VCaP (cell line): ENCODE measurements at regions not wholly inside any gene's neighbourhood (a gene's known extent, or its start where the extent isn't known, plus 50 kb on each side); places are given as distances from the start of the nearest gene placed in this dataset.

Source experiments
- H3K27ac ChIP-seq: fragments of 450-650 bp; 2 replicates; pipeline ENCODE4 v1.5.1; 2017
- TF ChIP-seq, protein P1 (sequence below): fragments of 450-650 bp; conservative IDR thresholded peaks from 2 replicates; pipeline ENCODE4 v1.5.1; 2017; ENCODE audit warnings: mild to moderate bottlenecking, moderate library complexity

DNA sequence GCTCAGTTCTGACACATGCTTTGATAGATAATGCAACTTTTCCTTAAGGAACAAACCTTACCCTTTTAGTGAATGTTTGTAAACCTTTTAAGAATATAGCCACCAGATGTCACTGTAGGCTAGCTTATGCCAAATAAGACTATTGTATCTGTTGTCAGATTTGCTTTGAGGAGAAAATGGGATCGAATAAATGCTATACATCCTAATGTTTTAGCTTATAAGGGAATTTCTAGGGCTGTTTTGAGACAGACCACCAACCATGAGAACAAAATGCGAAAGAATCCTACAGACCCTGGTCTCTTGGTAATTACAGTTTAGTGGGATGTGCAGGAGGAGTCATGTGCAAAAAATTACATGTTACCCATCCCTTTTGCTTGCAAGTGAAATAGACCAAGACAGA, 127.6 kb upstream of the NMUR2 start:
- TF ChIP-seq, protein P1, sequence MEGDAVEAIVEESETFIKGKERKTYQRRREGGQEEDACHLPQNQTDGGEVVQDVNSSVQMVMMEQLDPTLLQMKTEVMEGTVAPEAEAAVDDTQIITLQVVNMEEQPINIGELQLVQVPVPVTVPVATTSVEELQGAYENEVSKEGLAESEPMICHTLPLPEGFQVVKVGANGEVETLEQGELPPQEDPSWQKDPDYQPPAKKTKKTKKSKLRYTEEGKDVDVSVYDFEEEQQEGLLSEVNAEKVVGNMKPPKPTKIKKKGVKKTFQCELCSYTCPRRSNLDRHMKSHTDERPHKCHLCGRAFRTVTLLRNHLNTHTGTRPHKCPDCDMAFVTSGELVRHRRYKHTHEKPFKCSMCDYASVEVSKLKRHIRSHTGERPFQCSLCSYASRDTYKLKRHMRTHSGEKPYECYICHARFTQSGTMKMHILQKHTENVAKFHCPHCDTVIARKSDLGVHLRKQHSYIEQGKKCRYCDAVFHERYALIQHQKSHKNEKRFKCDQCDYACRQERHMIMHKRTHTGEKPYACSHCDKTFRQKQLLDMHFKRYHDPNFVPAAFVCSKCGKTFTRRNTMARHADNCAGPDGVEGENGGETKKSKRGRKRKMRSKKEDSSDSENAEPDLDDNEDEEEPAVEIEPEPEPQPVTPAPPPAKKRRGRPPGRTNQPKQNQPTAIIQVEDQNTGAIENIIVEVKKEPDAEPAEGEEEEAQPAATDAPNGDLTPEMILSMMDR, result peak; percentile 64
- no peak overlapping the region for H3K27ac ChIP-seq

DNA sequence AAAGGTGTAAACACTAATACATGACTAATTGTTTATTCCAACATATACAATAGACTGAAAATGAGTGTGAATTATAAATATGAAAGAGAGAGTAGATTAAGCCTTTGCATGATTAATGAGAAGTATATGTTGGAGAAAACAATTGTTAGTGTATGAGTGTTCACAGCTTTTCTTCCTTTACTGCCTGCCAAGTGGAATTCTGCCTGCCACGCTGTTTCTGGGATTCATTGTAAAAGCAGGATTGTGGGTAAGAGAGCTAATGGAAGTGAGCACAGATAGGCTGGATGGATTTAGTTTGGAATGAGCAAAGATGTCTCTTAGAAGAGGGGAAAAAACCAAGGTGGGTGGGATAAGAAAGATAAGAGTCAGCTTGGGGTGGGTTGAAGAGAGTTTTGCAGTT, 129.6 kb upstream of the NMUR2 start:
- TF ChIP-seq, protein P1, result no peak
- no peak overlapping the region for H3K27ac ChIP-seq

DNA sequence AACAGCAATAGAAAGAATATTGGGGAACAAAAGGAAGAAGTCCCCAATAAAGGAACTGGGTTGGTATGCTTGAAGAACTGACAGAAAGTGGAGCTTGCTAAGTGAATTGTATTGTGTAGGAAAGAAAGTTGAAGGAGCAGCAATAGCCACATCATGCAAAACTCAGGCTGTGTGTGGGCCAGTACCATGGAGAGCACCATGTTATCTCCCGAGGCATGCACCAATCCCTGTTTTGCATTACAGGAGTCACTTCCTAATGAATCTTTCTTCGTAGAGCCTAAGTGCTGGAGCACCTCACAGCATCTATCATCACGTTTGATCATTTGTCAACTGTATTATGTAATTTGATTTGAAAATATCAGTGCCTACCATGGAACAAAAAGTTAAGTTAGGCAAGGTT, 137.7 kb upstream of the NMUR2 start:
- TF ChIP-seq, protein P1, result no peak

DNA sequence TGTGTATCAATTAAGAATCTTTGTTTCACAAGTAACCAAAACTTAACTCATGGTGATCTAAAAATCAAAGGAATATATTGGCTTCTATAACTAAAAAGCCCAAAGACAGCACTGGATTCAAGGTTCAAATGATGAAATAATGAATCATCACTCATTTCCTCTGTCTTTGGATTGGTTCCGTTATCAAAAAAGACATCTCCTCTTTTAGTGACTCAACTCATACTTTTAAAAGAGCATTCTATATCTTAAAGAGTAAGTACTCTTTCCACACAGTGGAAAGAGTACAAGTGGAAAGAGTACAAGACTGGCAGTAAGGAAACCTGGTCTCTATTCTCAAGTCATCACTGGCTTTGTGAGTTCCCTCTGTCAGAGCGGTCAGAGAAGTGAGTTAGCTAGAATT, 141.4 kb upstream of the NMUR2 start:
- TF ChIP-seq, protein P1, result no peak
- no peak overlapping the region for H3K27ac ChIP-seq

More for the DNA sequence above, 137.7 kb upstream of the NMUR2 start:
- H3K27ac ChIP-seq, result no peak overlapping the region

DNA sequence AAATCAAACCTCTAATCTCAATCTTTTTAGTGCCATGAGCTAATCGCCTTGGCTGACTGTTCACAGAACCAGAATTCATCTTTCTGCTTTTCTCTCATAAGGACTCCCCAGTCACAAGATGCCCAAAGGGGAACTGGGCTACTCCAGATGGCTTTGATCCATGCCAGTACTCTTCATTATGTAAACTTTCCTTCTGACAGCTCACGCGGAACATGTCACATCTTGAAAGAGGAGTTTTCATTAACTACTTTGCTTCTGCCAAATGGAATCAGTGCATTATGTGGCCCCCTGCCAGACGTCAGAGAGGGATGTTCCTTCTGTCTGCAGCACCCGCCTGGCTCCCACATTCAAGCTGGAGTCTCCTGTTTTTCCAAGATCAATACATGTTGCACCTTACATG, 142.1 kb upstream of the NMUR2 start:
- no peak overlapping the region for H3K27ac ChIP-seq
- TF ChIP-seq, protein P1, result no peak

DNA sequence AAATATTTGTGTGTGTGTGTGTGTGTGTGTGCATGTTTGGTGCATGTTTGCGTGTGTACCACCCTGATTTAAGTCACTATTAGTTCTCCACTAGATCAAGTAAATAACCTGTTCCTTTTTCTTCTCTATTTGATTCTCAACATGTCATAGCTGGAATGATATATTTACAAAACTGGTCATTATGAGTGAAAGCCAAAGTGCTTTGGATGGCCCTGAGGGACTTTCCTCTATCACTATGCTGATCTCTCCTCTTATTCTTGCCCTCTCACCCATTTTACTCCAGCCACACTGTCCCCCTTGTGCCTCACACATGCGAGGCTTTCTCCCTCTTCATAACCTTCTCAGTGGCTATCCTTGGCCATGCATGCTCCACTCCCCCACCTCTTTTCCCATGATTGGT, 144.6 kb upstream of the NMUR2 start:
- no peak overlapping the region for H3K27ac ChIP-seq
- TF ChIP-seq, protein P1, result no peak

DNA sequence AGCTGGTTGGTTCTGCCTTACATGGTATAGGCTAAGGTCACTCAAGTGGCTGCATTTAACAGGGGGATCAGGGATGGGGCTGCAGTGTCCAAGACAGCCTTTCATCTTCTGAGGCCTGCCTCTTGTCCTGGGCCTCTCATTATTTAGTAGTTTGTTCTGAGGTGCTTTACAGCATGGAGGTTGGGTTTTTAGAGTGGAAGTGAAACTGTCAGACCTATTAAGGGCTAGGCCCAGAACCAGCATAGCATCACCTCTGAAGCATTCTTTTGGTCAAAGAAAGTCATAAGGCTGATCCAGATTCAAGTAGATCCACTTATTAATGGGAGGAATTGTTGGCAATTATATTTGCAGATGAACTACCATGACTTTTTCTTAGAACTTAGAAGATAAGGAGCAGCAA, 146.0 kb upstream of the NMUR2 start:
- TF ChIP-seq, protein P1, result no peak
- no peak overlapping the region for H3K27ac ChIP-seq

DNA sequence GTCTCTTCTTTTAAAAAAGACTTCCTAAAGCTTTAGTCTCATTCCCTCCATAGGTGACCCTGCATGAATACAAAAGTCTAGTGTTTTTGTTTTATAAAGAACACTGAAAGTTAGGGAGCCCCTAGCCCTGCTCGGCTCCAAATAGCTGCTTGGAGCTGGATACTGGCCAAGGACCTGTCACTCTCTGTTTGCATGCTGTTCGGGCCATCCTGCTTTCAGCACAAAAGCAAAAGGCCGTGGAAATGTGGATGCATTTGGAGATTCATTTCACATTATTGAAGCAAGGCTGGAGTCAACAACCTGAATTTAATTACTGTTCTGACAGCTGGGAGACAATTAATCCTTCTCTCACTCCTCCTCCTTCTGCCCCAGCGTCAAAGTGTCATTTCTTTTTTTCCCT, 151.7 kb upstream of the NMUR2 start:
- TF ChIP-seq, protein P1, result no peak
- H3K27ac ChIP-seq, result no peak overlapping the region
